MM.1S (cell line): ENCODE measurements at regions not wholly inside any gene's neighbourhood (a gene's known extent, or its start where the extent isn't known, plus 50 kb on each side); places are given as distances from the start of the nearest gene placed in this dataset.

Experiments
- CTCF ChIP-seq: fragments of 300-600 bp; sonication (generic); IDR thresholded peaks from 2 replicates; pipeline ENCODE4 v1.5.1; 2016; ENCODE audit warnings: antibody characterized with exemption, low read length, mixed read lengths
- EZH2 ChIP-seq: fragments of 300-600 bp; sonication (generic); optimal IDR thresholded peaks from 2 replicates; pipeline ENCODE3; 2017; ENCODE audit warnings: low read depth, mild to moderate bottlenecking, antibody characterized with exemption, low read length, mixed read lengths
- EZH2phosphoT487 ChIP-seq: fragments of 300-600 bp; sonication (generic); IDR thresholded peaks from 2 replicates; pipeline ENCODE4 v1.6.1; 2018; ENCODE audit warnings: antibody characterized with exemption, low read length

- TF ChIP-seq CTCF: no peak
- no peak for TF ChIP-seq EZH2
- no peak for TF ChIP-seq EZH2phosphoT487
Observed at GRCh38 chrX:148298737-148299136, 201.7 kb upstream of the AFF2 start.
